ENCODE measurements at regions not wholly inside any gene's neighbourhood (a gene's known extent, or its start where the extent isn't known, plus 50 kb on each side); places are given as distances from the start of the nearest gene placed in this dataset.

DNA sequence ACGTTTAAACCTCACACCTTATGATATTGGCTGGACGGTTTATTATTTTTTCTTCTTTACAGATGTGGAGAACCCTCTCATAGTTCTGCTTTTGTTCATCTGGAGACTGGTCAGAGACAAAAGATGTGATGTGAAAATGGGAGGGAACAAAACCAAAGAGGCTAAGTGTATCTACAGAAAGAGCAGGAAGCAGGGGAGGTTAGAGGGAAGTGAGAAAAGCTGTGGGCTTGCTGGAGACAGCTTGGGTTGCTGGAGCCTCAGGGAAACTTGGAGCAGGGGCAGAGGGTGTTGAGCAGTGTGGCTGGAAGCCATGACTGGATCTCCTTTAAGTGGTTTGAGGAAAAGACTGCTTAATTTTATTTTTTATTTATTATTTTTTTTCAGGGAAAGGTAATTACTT is 79.0 kb upstream of the SNX19 start:
- Histone ChIP-seq H3K79me1 (ENCODE audit: low read length) (no peaks in the 10 kb centered on the region), H3K18ac (ENCODE audit: low read length) (no peak overlapping the region), H4K5ac (ENCODE audit: low read length) (no peak overlapping the region), H3K9ac (ENCODE audit: low read length) (no peak overlapping the region), H3K23ac (ENCODE audit: low read length) (no peak overlapping the region), H3K4ac (ENCODE audit: low read depth, low read length) (no peak overlapping the region), H3K27ac (ENCODE audit: low read depth, low read length) (no peak overlapping the region), H3K36me3 (ENCODE audit: control insufficient read depth, insufficient read depth, low read length) (no peaks in the 10 kb centered on the region), H3K56ac (ENCODE audit: low read length) (no peak overlapping the region), H2BK120ac (ENCODE audit: low read depth, low read length) (no peak overlapping the region), H4K8ac (ENCODE audit: low read depth, low read length) (no peak overlapping the region), H2AK5ac (ENCODE audit: low read length) (no peak overlapping the region), H2BK5ac (ENCODE audit: low read length) (no peak overlapping the region), H2BK15ac (replicated peaks; ENCODE audit: low read depth) (no peak overlapping the region), H3K79me2 (ENCODE audit: control insufficient read depth, insufficient read depth, low read length) (no peaks in the 10 kb centered on the region), H3K4me3 (ENCODE audit: low read length) (no peak overlapping the region), H3K4me1 (ENCODE audit: control insufficient read depth, low read depth, low read length) (no peaks in the 10 kb centered on the region), H3K27me3 (ENCODE audit: insufficient read depth, low read length, poor library complexity) (no peaks in the 10 kb centered on the region), H3K4me2 (ENCODE audit: low read length) (no peak overlapping the region)
- whole genome bisulfite sequencing (ENCODE audit: extremely low coverage, insufficient coverage, low lambda C conversion rate), result no CpG with 5 or more reads among the region's 2 CpGs
- DNase-seq, result no peak

DNA sequence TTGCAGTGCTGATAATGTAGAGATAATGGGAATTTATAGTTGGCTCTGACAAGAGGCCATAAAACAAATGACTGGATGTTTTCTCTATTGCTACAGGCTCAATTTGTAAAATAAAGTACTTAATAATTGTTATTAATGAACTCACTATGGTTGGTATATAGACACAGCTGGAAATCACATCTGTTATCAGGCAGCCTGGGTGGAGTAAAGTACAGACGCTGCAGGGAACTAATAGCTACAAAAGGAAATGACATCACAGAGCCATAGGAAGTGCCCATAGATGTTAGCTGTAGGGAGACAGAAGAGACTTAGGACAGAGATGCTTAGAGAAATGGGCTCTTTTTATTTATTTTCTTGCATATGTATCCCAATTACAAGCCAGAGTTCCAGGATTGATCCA is 81.0 kb upstream of the SNX19 start:
- Histone ChIP-seq H3K4me1 (ENCODE audit: control insufficient read depth, low read depth, low read length) (no peaks in the 10 kb centered on the region), H3K27me3 (ENCODE audit: insufficient read depth, low read length, poor library complexity) (no peaks in the 10 kb centered on the region), H3K4ac (ENCODE audit: low read depth, low read length) (no peak overlapping the region), H3K36me3 (ENCODE audit: control insufficient read depth, insufficient read depth, low read length) (no peaks in the 10 kb centered on the region), H3K4me3 (ENCODE audit: low read length) (no peak overlapping the region), H3K9ac (ENCODE audit: low read length) (no peak overlapping the region), H2AK5ac (ENCODE audit: low read length) (no peak overlapping the region), H3K27ac (ENCODE audit: low read depth, low read length) (no peak overlapping the region), H3K4me2 (ENCODE audit: low read length) (no peak overlapping the region), H4K5ac (ENCODE audit: low read length) (no peak overlapping the region), H3K79me1 (ENCODE audit: low read length) (no peaks in the 10 kb centered on the region), H3K79me2 (ENCODE audit: control insufficient read depth, insufficient read depth, low read length) (no peaks in the 10 kb centered on the region), H3K18ac (ENCODE audit: low read length) (no peak overlapping the region), H4K8ac (ENCODE audit: low read depth, low read length) (no peak overlapping the region), H2BK120ac (ENCODE audit: low read depth, low read length) (no peak overlapping the region), H3K23ac (ENCODE audit: low read length) (no peak overlapping the region), H2BK5ac (ENCODE audit: low read length) (no peak overlapping the region), H3K56ac (ENCODE audit: low read length) (no peak overlapping the region), H2BK15ac (replicated peaks; ENCODE audit: low read depth) (no peak overlapping the region)
- DNase-seq, result no peak
- no CpG with 5 or more reads among the region's 1 CpG for WGBS (ENCODE audit: extremely low coverage, insufficient coverage, low lambda C conversion rate)

DNA sequence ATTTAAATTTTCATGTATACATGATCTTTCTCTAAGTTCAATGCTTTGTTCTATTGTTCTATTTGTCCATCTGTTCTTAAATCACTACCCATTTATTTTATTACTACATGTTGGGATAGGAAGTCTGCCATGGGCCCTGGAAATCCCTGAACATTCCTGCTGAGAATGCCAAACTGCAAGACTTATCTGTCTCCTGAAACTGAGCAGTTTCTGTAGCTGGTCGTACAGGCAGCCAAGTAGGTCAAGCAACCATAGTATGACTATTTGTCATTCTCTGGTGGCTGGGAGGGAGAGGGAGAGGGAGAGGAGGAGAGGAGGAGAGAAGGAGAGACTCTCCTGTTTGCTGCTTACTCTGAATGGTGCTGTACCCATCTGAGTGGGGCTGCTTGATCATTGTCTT is 82.8 kb upstream of the SNX19 start:
- Histone ChIP-seq H2BK15ac (replicated peaks; ENCODE audit: low read depth) (no peak overlapping the region), H3K4ac (ENCODE audit: low read depth, low read length) (no peak overlapping the region), H3K23ac (ENCODE audit: low read length) (no peak overlapping the region), H3K56ac (ENCODE audit: low read length) (no peak overlapping the region), H2BK5ac (ENCODE audit: low read length) (no peak overlapping the region), H2BK120ac (ENCODE audit: low read depth, low read length) (no peak overlapping the region), H3K36me3 (ENCODE audit: control insufficient read depth, insufficient read depth, low read length) (no peaks in the 10 kb centered on the region), H3K27me3 (ENCODE audit: insufficient read depth, low read length, poor library complexity) (no peaks in the 10 kb centered on the region), H3K4me2 (ENCODE audit: low read length) (no peak overlapping the region), H4K5ac (ENCODE audit: low read length) (no peak overlapping the region), H3K27ac (ENCODE audit: low read depth, low read length) (no peak overlapping the region), H3K79me1 (ENCODE audit: low read length) (no peaks in the 10 kb centered on the region), H3K4me3 (ENCODE audit: low read length) (no peak overlapping the region), H3K9ac (ENCODE audit: low read length) (no peak overlapping the region), H3K4me1 (ENCODE audit: control insufficient read depth, low read depth, low read length) (no peaks in the 10 kb centered on the region), H3K18ac (ENCODE audit: low read length) (no peak overlapping the region), H3K79me2 (ENCODE audit: control insufficient read depth, insufficient read depth, low read length) (no peaks in the 10 kb centered on the region), H4K8ac (ENCODE audit: low read depth, low read length) (no peak overlapping the region), H2AK5ac (ENCODE audit: low read length) (no peak overlapping the region)
- no peak for DNase-seq
- WGBS (ENCODE audit: extremely low coverage, insufficient coverage, low lambda C conversion rate), result no CpG with 5 or more reads among the region's 1 CpG

DNA sequence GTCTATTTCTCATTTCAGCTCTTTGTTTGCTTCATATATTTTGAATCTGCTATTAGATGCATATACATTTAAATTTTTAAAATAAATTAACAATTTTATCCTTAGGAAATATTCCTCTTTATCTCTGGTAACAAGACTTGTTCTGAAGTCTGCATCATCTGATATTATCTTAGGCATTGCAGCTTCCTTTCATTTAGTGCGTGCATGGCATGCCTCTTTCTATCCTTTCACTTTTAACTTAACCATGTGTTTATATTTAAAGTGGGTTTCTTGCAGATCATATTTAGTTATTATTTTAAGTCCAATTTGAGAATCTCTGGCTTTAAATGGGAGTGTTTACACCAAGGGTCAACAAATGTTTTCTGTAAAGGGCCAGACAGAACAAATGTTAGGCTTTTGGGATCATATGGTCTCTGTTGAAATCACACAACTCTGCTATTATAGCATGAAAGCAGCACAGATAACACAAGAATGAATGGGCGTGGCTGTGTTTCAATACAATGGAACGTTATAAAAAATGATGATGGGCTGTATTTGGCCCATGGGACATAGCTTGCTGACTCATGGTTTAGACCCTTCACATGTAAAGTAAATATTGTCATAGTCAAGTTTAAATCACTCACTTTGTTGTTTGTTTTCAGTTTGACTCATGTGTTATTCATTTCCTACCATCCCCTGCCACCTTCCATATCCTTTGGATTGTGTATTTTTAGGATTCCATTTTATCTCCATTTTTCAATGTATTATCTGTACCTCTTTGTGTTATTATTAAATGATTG is 83.9 kb upstream of the SNX19 start:
- Histone ChIP-seq H3K4ac (ENCODE audit: low read depth, low read length) (no peak overlapping the region), H3K27ac (ENCODE audit: low read depth, low read length) (no peak overlapping the region), H2BK5ac (ENCODE audit: low read length) (no peak overlapping the region), H3K23ac (ENCODE audit: low read length) (no peak overlapping the region), H3K9ac (ENCODE audit: low read length) (no peak overlapping the region), H4K8ac (ENCODE audit: low read depth, low read length) (no peak overlapping the region), H2BK120ac (ENCODE audit: low read depth, low read length) (no peak overlapping the region), H3K18ac (ENCODE audit: low read length) (no peak overlapping the region), H3K27me3 (ENCODE audit: insufficient read depth, low read length, poor library complexity) (no peaks in the 10 kb centered on the region), H2BK15ac (replicated peaks; ENCODE audit: low read depth) (no peak overlapping the region), H2AK5ac (ENCODE audit: low read length) (no peak overlapping the region), H4K5ac (ENCODE audit: low read length) (no peak overlapping the region), H3K56ac (ENCODE audit: low read length) (no peak overlapping the region), H3K79me2 (ENCODE audit: control insufficient read depth, insufficient read depth, low read length) (no peaks in the 10 kb centered on the region), H3K4me1 (ENCODE audit: control insufficient read depth, low read depth, low read length) (no peaks in the 10 kb centered on the region), H3K79me1 (ENCODE audit: low read length) (no peaks in the 10 kb centered on the region), H3K4me2 (ENCODE audit: low read length) (no peak overlapping the region), H3K4me3 (ENCODE audit: low read length) (no peak overlapping the region), H3K36me3 (ENCODE audit: control insufficient read depth, insufficient read depth, low read length) (no peaks in the 10 kb centered on the region)
- no CpG with 5 or more reads among the region's 3 CpGs for WGBS (ENCODE audit: extremely low coverage, insufficient coverage, low lambda C conversion rate)
- peak; percentile 22 for DNase-seq

DNA sequence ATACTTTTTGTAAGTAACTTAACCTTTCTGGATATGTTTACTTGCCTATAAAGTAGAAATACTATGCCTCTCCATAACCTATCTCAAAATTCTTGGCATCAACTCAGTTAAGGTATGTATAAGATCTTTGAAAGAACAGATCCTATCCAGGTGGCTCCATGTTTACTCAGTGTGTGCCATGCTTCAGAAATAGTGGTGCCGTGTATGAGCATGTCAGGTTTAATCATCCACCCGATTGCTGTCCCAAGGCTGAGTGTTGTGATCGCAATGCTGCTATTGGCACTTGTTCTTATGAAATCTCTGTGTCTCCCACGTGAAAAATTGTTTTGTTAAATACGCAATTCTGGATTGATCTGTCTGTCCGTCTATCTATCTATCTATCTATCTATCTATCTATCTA is 85.9 kb upstream of the SNX19 start:
- Histone ChIP-seq H3K79me1 (ENCODE audit: low read length) (no peaks in the 10 kb centered on the region), H3K36me3 (ENCODE audit: control insufficient read depth, insufficient read depth, low read length) (no peaks in the 10 kb centered on the region), H3K27ac (ENCODE audit: low read depth, low read length) (no peak overlapping the region), H3K27me3 (ENCODE audit: insufficient read depth, low read length, poor library complexity) (no peaks in the 10 kb centered on the region), H2AK5ac (ENCODE audit: low read length) (no peak overlapping the region), H3K18ac (ENCODE audit: low read length) (no peak overlapping the region), H2BK120ac (ENCODE audit: low read depth, low read length) (no peak overlapping the region), H3K9ac (ENCODE audit: low read length) (no peak overlapping the region), H2BK5ac (ENCODE audit: low read length) (no peak overlapping the region), H3K79me2 (ENCODE audit: control insufficient read depth, insufficient read depth, low read length) (no peaks in the 10 kb centered on the region), H4K5ac (ENCODE audit: low read length) (no peak overlapping the region), H3K23ac (ENCODE audit: low read length) (no peak overlapping the region), H3K4me3 (ENCODE audit: low read length) (no peak overlapping the region), H4K8ac (ENCODE audit: low read depth, low read length) (no peak overlapping the region), H3K56ac (ENCODE audit: low read length) (no peak overlapping the region), H3K4me2 (ENCODE audit: low read length) (no peak overlapping the region), H3K4me1 (ENCODE audit: control insufficient read depth, low read depth, low read length) (no peaks in the 10 kb centered on the region), H3K4ac (ENCODE audit: low read depth, low read length) (no peak overlapping the region), H2BK15ac (replicated peaks; ENCODE audit: low read depth) (no peak overlapping the region)
- WGBS (ENCODE audit: extremely low coverage, insufficient coverage, low lambda C conversion rate), result no CpG with 5 or more reads among the region's 6 CpGs
- DNase-seq, result no peak

DNA sequence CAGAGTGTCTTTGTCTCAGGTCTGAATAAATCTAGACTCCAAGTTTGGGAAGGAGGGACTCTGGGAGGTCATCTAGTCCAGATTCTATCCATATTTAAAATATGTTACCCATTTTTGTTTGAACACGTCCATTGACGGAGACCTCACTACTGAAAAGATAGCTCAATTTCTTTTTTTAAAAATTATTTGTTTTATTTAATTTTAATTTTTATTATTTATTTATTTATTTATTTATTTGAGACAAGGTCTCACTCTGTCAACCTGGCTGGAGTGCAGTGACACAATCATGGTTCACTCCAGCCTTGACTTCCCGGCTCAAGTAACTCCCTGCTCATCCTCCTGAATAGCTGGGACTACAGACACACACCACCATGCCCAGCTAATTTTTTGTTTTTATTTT is 89.5 kb upstream of the SNX19 start:
- Histone ChIP-seq H3K4me1 (ENCODE audit: control insufficient read depth, low read depth, low read length) (no peaks in the 10 kb centered on the region), H4K8ac (ENCODE audit: low read depth, low read length) (no peak overlapping the region), H3K27me3 (ENCODE audit: insufficient read depth, low read length, poor library complexity) (no peaks in the 10 kb centered on the region), H3K36me3 (ENCODE audit: control insufficient read depth, insufficient read depth, low read length) (no peaks in the 10 kb centered on the region), H3K9ac (ENCODE audit: low read length) (no peak overlapping the region), H3K56ac (ENCODE audit: low read length) (no peak overlapping the region), H3K4ac (ENCODE audit: low read depth, low read length) (no peak overlapping the region), H2AK5ac (ENCODE audit: low read length) (no peak overlapping the region), H3K4me2 (ENCODE audit: low read length) (no peak overlapping the region), H2BK5ac (ENCODE audit: low read length) (no peak overlapping the region), H3K27ac (ENCODE audit: low read depth, low read length) (no peak overlapping the region), H2BK120ac (ENCODE audit: low read depth, low read length) (no peak overlapping the region), H2BK15ac (replicated peaks; ENCODE audit: low read depth) (no peak overlapping the region), H3K79me1 (ENCODE audit: low read length) (no peaks in the 10 kb centered on the region), H3K79me2 (ENCODE audit: control insufficient read depth, insufficient read depth, low read length) (no peaks in the 10 kb centered on the region), H3K18ac (ENCODE audit: low read length) (no peak overlapping the region), H3K4me3 (ENCODE audit: low read length) (no peak overlapping the region), H4K5ac (ENCODE audit: low read length) (no peak overlapping the region), H3K23ac (ENCODE audit: low read length) (no peak overlapping the region)
- no CpG with 5 or more reads among the region's 3 CpGs for WGBS (ENCODE audit: extremely low coverage, insufficient coverage, low lambda C conversion rate)
- no peak for DNase-seq

All from mesendoderm (in vitro differentiated cells).